Right atrium auricular region (tissue), 2 donors: ENCODE measurements at regions not wholly inside any gene's neighbourhood (a gene's known extent, or its start where the extent isn't known, plus 50 kb on each side); places are given as distances from the start of the nearest gene placed in this dataset.

Experiments used
- DNase-seq: peaks from one replicate; pipeline ENCODE4 v3.0.0-alpha.2; 2019; ENCODE audit warnings: low spot score
- H3K27ac ChIP-seq, 2 donors: fragments of 200-600 bp; sonication (generic); 1 replicate in 1 of 2; 2 replicates in 1 of 2; pipeline ENCODE4 v1.5.1; 2016 to 2019
- H3K27me3 ChIP-seq, 2 donors: fragments of 200-600 bp; sonication (generic); one replicate each; pipeline versions ENCODE4 v1.5.1 to v1.6.0; 2017 to 2019
- H3K36me3 ChIP-seq: fragments of 200-600 bp; sonication (generic); one replicate; pipeline ENCODE4 v1.5.1; 2016
- H3K4me1 ChIP-seq, 2 donors: fragments of 200-600 bp; sonication (generic); one replicate each; pipeline versions ENCODE4 v1.5.1 to v1.6.0; 2017 to 2019
- H3K4me3 ChIP-seq, 2 donors: fragments of 200-600 bp; sonication (generic); 1 replicate in 1 of 2; 2 replicates in 1 of 2; pipeline ENCODE4 v1.5.1; 2017 to 2019; ENCODE audit warnings: mild to moderate bottlenecking in 1 of 2, moderate library complexity in 1 of 2
- H3K9me3 ChIP-seq, 2 donors: fragments of 200-600 bp; sonication (generic); one replicate each; pipeline ENCODE4 v1.5.1; 2019
- CTCF ChIP-seq, 2 donors: fragments of 200-600 bp; sonication (generic); IDR thresholded peaks; one replicate each; pipeline ENCODE4 v1.5.1; 2019; ENCODE audit warnings: antibody characterized with exemption in 2 of 2

- Histone ChIP-seq H3K36me3 (no peaks in the 10 kb centered on the region), H3K9me3 (no peaks in the 10 kb centered on the region), H3K27ac (no peak overlapping the region), H3K4me3 (no peak overlapping the region), H3K4me1 (no peaks in the 10 kb centered on the region), H3K27me3 (no peaks in the 10 kb centered on the region)
- DNase-seq = no peak
- no peak for TF ChIP-seq CTCF (IDR thresholded peaks at IDR 0.05)
These were observed 1644.0 kb upstream of the B3GALT2 start for GRCh38 chr1:194830387-194830786.

GRCh38 chr1:194829492-194829891, 1643.1 kb upstream of the B3GALT2 start:
- no peaks in the 10 kb centered on the region for H3K4me1 ChIP-seq
- no peaks in the 10 kb centered on the region for H3K36me3 ChIP-seq
- H3K9me3 ChIP-seq = no peaks in the 10 kb centered on the region
- no peaks in the 10 kb centered on the region for H3K27me3 ChIP-seq
- H3K27ac ChIP-seq = no peak overlapping the region
- H3K4me3 ChIP-seq = no peak overlapping the region
- TF ChIP-seq CTCF (IDR thresholded peaks at IDR 0.05) = no peak
- DNase-seq = no peak

GRCh38 chr1:194825382-194825781, 1639.0 kb upstream of the B3GALT2 start:
- Histone ChIP-seq H3K36me3 (no peaks in the 10 kb centered on the region), H3K4me3 (no peak overlapping the region), H3K9me3 (no peaks in the 10 kb centered on the region), H3K27ac (no peak overlapping the region), H3K4me1 (no peaks in the 10 kb centered on the region), H3K27me3 (no peaks in the 10 kb centered on the region)
- no peak for DNase-seq
- no peak for TF ChIP-seq CTCF (IDR thresholded peaks at IDR 0.05)

- H3K4me3 ChIP-seq = no peak overlapping the region
- no peak overlapping the region for H3K27ac ChIP-seq
- no peaks in the 10 kb centered on the region for H3K36me3 ChIP-seq
- no peak for DNase-seq
- H3K27me3 ChIP-seq = no peaks in the 10 kb centered on the region
- TF ChIP-seq CTCF (IDR thresholded peaks at IDR 0.05) = no peak
- no peaks in the 10 kb centered on the region for H3K9me3 ChIP-seq
- H3K4me1 ChIP-seq = no peaks in the 10 kb centered on the region
These were observed 1634.7 kb upstream of the B3GALT2 start for GRCh38 chr1:194821091-194821490.

GRCh38 chr1:194818674-194819073, 1632.3 kb upstream of the B3GALT2 start:
- Histone ChIP-seq H3K4me3 (no peak overlapping the region), H3K27ac (no peak overlapping the region), H3K4me1 (no peaks in the 10 kb centered on the region), H3K9me3 (no peaks in the 10 kb centered on the region), H3K36me3 (no peaks in the 10 kb centered on the region), H3K27me3 (no peaks in the 10 kb centered on the region)
- no peak for DNase-seq
- no peak for TF ChIP-seq CTCF (IDR thresholded peaks at IDR 0.05)

- DNase-seq = no peak
- Histone ChIP-seq H3K36me3 (no peaks in the 10 kb centered on the region), H3K27me3 (no peaks in the 10 kb centered on the region), H3K27ac (no peak overlapping the region), H3K4me3 (no peak overlapping the region), H3K4me1 (no peaks in the 10 kb centered on the region), H3K9me3 (no peaks in the 10 kb centered on the region)
- no peak for TF ChIP-seq CTCF (IDR thresholded peaks at IDR 0.05)
These were observed 1630.4 kb upstream of the B3GALT2 start for GRCh38 chr1:194816859-194817258.
